GOT3 (cell line): ENCODE measurements at regions not wholly inside any gene's neighbourhood (a gene's known extent, or its start where the extent isn't known, plus 50 kb on each side); places are given as distances from the start of the nearest gene placed in this dataset.
"Not testable (repeated sequence)": the region's sequence is repeated elsewhere in the genome, so short reads cannot be mapped to it uniquely, and the experiment has no call there.

ENCODE experiments used
- DNase-seq: peaks from one replicate; lab custom pipeline; 2025; ENCODE audit warnings: mixed read lengths; lab: John Stamatoyannopoulos, UW

DNA sequence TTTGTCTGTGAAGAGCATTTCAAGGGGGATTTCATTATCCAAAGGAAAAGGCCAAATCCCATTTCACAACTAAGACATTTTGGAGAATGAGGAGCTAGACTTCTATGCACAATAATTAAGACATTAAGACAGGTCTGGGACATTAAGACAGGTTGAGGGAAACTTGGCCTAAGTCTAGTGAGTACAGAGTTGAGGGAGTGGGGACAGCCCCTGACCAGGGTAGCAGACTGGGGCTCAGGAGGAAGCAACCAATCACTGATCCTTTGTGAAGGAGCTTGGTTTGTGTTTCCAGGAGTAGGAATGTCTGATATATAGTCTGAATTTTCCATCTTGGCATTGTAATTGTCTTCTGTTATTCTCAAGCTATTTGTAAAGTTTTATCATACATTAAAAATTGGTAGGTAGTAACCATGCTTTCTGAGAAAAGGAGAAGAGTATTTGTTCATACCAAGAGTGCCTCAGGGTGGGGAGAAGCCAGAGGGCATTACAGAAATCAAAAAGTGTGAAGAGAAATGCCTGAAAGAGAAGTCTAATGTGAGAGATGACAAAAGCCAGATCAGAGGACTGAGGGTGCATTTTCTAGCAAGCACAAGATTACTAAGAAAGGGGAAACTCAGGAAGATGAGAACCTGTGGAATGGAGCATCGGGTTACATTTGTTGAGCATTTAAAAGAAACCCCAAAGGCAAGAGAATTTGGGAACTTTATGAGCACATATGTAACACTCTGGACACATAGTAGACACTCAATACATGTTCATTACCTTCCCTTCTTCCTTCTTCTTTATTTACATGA lies 189.3 kb upstream of the PIK3R1 start:
- no peak for DNase-seq

DNA sequence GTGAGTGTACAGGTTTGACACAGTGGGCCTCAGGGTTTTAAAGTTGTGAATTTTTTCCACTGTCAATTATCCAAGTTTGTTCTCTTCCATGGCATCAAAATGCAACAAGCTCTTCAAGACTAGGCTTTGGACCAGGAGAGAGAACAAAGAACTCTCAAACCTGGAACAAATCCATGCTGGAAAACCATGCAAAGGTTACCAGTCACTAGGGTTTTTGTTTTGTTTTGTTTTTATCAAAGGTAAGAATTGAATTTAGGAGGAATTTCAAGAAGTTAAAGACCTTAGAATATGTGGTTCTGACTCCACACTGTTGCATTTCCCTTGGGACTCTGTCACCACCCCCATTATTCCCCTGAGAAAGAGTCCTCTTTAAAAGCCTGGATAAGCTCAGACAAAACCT lies 191.1 kb upstream of the PIK3R1 start:
- DNase-seq = no peak

DNA sequence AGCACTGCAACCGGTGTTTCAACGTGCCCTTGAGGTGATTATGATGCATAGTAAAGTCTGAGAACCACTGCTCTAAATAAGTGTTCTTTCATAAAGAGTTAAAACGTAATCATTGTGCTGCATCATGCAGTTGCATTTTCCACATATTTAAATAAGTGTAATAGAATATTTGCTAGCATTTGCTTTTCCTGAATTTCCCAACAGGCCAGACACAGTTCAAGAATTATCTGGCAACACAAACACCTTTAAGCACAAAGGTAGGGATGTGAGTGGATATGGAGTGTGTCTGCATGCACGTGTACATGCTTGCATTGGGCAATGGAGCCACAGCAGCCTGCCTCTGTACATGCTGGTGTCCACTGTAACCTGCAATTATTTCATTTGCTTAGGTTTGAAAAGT lies 193.6 kb upstream of the PIK3R1 start:
- no peak for DNase-seq

DNA sequence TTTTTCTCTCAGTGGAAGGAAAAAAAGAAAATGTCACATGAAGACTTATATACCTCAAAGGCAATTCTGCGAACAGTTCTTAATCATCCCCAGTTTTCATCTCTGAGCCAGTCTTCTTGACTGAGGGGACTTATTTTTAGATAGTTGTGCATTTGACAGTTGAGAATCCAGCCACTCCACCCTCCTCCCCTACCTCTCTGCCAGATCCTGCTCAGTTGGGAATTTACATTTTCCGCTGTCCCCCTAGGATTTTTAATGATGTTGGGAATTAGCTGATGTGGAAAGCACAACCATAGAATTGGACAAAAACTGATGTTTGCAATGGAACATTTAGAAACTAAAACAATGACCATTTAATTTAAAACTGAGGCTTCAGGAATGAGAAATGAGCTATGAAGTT lies 194.3 kb upstream of the PIK3R1 start:
- no peak for DNase-seq

DNA sequence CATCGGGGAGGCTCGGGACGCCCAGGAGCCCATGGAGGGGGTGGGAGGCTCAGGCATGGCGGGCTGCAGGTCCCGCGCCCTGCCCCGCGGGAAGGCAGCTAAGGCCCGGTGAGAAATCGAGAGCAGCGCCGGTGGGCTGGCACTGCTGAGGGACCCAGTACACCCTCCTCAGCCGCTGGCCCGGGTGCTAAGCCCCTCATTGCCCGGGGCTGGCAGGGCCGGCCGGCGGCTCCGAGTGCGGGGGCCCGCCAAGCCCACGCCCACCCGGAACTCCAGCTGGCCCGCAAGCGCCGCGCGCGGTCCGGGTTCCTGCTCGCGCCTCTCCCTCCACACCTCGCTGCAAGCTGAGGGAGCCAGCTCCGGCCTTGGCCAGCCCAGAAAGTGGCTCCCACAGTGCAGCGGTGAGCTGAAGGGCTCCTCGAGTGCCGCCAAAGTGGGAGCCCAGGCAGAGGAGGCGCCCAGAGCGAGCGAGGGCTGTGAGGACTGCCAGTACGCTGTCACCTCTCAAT lies 195.0 kb upstream of the PIK3R1 start:
- not testable (repeated sequence) for DNase-seq

DNA sequence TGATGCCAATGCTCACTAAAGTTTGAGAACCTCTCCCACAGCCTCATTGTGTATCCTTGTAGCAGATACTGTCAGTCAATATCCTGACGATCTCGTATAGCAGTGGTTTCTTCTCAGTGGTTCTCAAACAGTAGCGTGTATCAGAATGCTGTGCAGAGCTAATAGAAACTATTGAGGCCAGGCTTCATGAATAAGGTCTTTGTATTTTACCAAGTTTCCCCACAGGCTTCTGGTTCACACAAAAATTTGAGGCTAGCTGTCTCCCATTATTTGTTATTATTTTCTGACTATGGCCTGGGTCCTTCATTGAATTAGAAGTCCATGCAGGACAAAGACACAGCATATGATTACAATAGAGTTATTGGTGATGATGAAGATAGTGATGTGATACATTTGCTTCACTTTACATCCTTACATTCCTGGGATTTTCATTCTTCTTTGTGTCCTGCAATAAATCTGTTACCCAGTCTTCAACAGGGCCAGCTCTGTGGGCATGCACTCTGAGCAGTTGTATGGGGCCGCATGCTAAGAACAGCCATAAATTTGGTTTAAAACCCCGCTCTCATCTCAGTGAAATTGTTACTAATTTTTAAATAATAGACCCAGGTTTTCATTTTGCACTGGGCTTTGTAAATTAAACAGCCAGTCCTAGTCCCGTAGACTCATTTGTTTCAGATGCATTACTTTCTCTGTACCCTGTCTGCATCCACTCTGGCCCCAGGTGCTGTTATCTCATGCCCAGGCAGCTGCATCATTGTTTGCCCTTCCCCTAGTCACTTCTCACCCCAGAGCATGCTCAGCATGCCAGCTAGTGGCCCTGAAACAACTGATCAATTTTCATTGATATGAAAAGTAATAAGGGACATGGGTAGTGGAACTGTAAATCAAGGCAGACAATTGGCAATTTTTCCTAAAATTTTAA lies 199.9 kb upstream of the PIK3R1 start:
- no peak for DNase-seq

DNA sequence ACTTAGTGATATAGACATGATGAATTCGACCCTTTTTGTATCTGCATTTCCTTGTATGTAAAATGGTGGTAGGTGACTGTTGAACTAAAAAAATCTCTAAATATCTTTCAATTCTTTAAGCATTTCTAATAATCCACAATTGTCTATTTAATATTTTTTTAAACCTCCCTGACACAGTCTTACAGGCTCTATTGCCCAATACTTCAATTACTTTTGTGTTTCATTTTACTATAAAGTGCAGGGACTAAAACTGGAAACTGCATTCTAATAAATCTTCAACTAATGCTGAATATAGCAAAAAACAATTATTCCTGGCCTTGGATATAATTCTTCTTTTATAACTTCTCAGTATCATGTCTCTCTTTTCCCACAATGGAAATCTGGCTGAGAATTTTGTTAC lies 202.7 kb upstream of the PIK3R1 start:
- DNase-seq = no peak

DNA sequence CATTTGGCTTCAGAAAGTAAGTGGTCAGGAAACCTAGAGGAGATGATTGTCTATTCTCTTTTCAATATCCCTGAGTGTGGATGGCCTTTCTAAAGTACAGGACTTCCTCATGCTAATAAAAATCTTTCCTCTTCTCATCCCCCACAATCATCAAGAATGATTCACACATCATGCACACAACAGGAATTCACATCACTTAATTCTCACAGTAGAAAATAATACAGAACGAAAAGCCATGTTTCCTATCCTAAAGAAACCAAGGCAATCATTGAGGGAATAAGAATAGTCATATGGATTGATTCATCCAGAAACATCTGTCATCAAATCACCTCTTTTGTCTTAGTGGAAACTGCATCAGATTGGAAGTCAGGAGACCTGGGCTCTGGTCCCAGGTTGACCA lies 203.1 kb upstream of the PIK3R1 start:
- no peak for DNase-seq

DNA sequence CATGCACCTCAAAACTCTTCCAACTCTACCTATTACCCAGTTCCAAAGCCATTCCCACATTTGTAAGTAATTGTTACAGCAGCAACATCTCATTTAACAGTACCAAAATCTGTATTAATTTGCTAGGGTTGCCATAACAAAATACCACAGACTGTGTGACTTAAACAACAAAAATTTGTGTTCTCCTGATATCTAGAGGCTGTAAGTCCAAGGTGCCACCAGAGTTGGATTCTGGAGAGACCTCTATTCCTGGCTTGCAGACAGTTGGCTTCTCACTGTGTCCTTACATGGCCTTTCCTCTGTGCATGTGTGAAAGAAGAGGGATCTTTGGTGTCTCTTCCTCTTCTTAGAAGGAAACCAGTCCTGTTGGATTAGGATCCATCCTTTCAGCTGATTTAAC lies 203.8 kb upstream of the PIK3R1 start:
- DNase-seq = no peak

DNA sequence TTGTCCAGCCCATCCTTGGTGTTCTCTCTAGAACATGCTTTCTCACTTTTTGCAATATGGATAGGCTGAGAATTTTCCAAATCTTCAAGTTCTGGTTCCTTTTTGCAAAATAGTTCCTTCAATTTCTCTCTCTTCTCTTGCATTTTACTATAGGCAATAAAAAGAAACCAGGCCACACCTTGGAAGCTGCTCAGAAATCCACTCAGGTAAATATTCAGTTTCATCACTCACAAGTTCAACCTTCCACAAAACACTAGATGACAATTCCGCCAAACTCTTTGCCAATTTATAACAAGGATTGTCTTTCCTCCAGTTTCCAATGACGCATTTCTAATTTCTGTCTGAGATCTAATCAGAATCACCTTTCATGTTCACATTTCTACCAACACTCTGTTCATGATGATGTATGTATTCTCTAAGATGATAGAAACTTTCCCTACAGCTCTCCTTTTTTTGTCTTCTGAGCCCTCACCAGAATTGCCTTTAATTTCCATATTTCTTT lies 204.2 kb upstream of the PIK3R1 start:
- no peak for DNase-seq

DNA sequence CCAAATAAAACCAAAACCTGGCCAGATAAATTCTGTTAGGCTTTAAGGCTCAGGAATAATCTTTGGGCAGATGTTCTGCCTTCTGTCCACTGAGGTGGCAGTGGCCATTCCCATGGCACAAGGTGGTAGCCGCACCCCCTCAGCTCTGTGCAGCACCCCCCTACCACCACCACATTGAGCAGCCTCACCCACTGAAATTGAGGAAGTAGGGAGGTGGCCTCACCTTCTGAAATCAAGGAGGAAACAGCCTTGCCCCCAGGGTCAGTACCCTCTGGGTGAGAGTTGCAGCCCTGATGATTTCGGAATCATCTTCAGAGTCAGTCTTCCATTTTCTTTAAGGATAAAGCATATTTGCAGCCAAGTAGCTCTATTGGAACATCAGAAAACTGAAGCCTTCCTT lies 204.8 kb upstream of the PIK3R1 start:
- DNase-seq = no peak

DNA sequence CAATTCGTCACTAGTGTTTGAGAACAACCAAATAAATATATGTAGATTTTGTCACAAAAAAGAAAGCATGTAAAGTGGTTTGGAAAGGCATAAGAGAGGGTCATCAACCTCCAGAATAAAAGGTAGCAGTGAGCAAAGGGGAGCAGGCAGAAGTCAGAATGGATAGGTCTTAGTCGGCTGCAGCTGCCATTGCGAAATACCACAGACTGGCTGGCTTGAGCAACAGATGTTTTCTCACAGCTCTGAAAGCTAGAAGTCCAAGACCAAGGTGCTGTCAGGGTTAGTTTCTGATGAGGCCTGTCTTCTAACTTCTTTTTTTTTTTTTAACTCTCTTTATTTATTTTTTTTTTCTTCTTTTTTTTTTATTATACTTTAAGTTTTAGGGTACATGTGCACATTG lies 208.1 kb upstream of the PIK3R1 start:
- no peak for DNase-seq

DNA sequence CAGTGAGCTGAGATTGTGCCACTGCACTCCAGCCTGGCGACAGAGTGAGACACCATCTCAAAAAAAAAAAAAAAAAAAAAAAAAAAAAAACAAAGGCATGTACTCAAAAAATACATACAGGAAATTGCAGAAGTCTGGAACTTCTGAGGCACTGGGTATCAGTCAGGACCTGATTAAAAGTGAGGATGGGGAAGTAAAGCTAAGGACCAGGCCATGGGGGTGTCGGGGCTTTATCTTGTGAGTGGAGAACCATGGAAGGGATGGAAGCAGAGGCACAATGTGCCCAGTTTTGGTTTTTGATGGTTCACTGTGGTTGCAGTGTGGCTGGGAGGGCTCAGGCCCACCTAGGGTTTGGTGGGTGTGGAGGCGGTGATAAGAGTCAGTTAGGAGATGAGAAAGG lies 212.7 kb upstream of the PIK3R1 start:
- DNase-seq = no peak

DNA sequence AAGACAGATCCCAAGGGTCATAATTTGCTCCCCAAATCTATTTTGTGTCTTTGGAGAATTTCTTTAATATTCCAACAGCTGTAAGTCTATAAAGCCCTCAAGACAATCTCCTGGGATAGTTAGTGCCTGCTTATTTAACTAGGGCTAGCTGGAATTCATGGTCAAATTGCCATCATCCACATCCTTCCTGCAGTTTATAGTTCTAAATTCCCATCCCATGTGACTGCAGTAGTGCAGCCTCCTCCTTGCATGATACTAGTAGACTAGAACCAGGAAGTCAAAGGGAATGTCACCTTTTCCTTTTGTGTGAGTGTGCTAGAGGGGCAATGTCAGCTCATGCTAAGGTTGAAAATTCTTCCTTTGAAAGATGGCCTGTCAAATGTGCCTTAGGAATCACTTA lies 214.8 kb upstream of the PIK3R1 start:
- no peak for DNase-seq

DNA sequence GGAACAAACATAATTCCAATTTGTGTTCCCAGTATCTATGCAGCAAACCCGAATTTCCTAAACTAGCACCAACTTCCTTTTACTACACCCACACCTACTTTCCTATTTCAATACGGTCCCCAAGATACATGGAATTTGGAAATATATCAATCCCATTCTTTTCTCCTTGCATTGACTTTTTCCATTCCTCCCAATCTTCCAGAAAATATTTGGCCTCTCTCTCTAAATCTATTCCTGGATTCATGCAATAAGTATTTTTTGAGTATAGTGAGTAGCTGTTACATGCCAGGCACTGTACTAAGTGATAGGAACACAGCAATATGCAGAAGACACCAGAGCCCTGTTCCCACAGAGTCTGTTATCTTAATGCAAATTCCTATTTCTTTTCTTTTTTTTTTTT lies 216.2 kb upstream of the PIK3R1 start:
- DNase-seq = no peak

DNA sequence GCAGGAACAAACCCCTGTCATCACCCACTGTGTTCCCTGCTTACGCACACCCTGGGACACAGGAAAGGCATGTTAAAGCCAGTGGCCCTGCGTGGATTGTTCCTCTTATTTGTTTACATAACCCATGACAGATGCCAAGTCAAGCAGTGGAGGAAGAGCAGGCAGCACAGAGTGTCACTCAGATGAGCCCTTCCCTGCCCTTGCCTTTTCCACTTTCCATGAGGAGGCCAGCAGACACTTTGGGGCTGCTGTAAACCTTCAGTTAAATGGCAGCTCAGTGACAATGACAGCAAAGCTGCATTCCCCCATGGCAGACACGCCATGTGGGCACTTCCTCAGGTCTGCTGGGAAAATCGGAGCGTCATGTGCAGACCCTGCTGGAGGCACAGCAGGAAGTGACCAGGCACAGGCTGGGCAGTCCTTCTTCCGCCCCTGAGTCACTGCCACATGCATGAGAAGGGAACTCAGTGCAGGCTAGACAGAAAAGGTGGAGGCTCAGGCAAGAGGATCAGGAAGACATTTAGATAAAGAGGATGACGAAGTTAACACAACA lies 216.8 kb upstream of the PIK3R1 start:
- DNase-seq = no peak

DNA sequence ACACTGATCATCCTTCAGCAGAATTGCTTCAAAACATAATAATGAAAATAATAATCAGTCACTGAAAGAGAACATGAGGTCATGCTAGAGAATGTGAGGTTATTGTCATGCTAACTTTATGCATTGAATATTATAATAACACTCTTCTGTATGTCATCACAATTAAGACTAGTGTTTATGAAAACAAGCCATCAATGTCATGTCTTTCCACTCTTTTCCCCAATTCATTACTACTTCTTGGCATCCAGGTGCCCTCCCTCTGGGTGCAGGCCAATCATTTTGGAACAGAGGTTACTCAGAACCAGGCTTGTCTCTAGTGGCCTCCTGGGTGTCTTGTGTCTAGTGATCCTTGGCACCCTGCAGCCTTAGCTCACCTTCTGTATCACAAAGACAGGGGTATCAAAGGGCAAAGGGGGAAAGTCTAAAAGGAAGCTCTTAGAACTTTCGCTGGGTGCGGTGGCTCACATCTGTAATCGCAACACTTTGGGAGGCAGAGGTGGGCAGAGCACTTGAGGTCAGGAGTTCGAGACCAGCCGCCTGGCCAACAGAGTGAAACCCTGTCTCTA lies 217.6 kb upstream of the PIK3R1 start:
- no peak for DNase-seq

DNA sequence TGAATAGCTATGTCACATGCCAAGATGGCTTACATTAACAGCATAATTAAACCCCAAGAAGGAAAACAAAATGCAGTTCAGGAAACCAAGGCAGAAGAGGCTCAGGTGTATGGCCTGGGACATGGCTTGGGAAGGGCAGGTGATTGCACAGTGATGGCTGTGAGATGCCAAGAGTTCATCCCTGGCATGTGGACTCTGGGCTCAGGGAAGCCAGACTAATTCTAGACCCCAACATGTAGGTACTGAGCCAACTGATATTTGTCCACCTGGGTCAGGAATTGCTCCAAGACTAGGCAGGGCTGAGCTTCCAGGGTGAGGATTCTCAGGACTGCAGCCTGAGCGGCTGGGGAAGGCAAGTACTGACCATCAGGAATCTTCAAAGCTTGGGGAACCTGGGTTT lies 218.4 kb upstream of the PIK3R1 start:
- DNase-seq = no peak

DNA sequence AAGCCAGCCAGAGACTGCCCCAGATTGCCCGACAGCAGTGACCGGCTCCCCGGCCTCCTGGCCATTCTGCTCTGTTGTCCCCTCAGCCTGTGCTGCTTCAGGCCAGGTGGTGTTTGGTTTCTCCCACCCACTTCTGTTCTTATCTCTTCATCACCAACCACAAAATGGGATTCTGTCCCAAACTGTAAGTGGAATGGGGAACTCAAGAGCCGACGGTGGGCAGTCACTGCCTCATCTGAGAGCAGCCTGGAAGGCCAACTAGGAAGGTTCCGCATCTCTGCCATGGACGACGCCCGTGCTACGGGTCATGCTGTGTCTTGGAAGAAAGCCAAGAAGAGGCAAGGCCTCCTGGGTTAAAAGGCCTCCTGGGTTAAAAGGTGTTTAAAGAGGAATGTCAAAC lies 219.0 kb upstream of the PIK3R1 start:
- no peak for DNase-seq

DNA sequence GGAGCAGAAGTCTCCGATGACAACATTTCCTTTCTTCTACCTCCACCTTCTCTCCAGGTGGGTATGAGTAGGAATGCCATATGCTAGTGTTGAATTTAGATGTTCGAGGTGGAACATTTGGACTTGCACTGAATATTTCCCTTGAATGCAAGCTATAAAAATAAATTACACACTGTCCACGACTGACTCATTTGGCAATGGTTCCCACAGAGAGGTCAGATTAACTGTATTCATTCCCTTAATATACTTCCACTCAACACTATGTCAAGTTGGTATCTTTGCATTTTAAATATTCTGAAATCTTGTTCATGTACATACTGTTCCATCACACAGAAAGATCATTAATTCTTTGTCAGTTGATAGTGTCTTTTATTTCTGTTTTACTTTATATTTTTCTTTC lies 222.6 kb upstream of the PIK3R1 start:
- DNase-seq = no peak

DNA sequence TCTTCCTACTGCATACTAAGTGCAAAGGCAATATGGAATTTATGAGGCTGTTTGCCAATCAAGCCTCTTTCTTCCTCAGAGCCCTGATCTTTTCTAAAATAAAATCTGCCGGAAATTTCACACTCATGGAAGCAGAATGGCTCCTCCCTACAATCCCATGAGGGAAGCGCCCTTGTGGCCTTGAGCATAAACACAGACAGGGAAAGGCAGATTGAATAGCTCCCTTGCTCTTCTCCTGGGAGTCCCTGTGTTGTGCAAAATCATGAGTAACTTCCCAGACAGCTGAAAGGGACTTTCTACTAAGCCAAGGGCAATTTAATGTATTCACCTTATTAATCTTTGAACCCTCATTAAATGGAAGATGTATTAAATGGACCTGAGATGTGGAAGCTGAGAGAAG lies 226.1 kb upstream of the PIK3R1 start:
- DNase-seq = no peak

DNA sequence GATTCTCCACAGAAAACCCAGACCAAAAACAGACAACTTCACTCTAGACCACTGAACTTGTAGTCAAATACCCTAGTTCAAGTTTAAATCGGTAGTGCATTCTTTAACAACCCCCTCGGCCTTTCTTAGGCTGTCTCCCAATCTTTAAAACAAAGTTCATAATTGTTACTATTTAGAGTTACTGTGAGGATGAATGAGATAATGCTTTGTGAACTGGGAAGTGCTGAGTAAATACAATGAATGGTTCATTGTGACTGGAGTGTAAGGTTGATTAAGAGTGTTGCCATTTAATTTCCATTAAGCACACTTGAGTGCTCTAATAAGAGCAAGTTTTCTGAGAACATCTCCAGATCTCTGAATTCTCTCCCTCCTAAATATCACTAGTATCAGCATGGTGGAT lies 228.8 kb upstream of the PIK3R1 start:
- DNase-seq = no peak
